BJ (cell line): ENCODE measurements at regions not wholly inside any gene's neighbourhood (a gene's known extent, or its start where the extent isn't known, plus 50 kb on each side); places are given as distances from the start of the nearest gene placed in this dataset.

Experiments used
- CTCF ChIA-PET: fragments of 350-600 bp; formaldehyde crosslinking; extraction: SDS; loops from one replicate; lab custom pipeline; 2021; ENCODE audit warnings: antibody characterized with exemption, inconsistent platforms; lab: Yijun Ruan, JAX
- POLR2A ChIA-PET: fragments of 300-600 bp; sonication (Branson Sonifier 250); formaldehyde crosslinking; extraction: SDS; loops from one replicate; lab custom pipeline; 2021; ENCODE audit warnings: antibody characterized with exemption; lab: Charles Lee
- DNase-seq: peaks from one replicate; pipeline ENCODE4 v3.0.0-alpha.2; 2011; ENCODE audit warnings: low read depth
- H3K27me3 ChIP-seq: 2 replicates; pipeline ENCODE4 v1.6.0; 2011; ENCODE audit warnings: low read length; ENCODE audit not compliant: control insufficient read depth, insufficient read depth
- H3K36me3 ChIP-seq: 2 replicates; pipeline ENCODE4 v1.5.1; 2011; ENCODE audit warnings: low read length; ENCODE audit not compliant: control insufficient read depth, insufficient read depth
- H3K4me3 ChIP-seq: 2 replicates; pipeline ENCODE4 v1.5.1; 2011; ENCODE audit warnings: low read depth, mild to moderate bottlenecking, control low read depth, low read length
- CTCF ChIP-seq: IDR thresholded peaks from 2 replicates; pipeline ENCODE4 v1.5.1; 2011; ENCODE audit warnings: low read depth, mild to moderate bottlenecking, control low read depth, inconsistent platforms, low read length, moderate library complexity; ENCODE audit not compliant: insufficient read depth

GRCh38 chr5:105508519-105508918 lies 1945.9 kb upstream of the NUDT12 start:
- POLR2A ChIA-PET = no interaction called here
- no peak for DNase-seq

DNA sequence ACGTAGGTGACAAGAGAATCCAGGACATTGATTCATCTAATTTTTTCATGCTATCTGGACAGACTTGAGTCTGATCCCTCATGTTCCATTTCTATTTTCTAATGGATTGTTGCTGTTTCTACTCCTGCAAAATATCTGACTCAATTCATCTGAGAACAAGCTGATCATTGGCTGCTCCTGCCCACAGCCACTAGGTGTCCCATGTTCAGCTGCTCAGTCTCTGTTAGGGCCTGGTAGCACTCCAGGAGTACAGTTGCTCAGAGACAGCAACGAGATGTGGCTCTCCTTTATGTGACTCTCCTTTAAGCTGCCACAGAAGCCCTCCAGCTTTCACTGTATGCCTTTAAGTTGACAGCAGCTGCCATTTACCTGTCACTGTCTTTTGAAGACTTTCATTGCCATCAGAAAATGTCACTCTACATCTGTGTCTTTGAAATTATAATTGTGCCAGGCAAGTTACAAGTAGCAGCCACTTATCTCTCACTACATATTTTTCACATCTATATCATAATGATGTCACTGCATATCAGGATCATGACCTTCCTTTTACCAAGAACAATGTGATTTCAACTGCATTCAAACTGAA lies 1944.2 kb upstream of the NUDT12 start:
- ChIA-PET CTCF (no interaction called here), POLR2A (no interaction called here)
- TF ChIP-seq CTCF = no peak
- DNase-seq = no peak
- no peaks in the 10 kb centered on the region for H3K27me3 ChIP-seq
- H3K4me3 ChIP-seq = no peak overlapping the region
- H3K36me3 ChIP-seq = no peaks in the 10 kb centered on the region

More at GRCh38 chr5:105508519-105508918, 1945.9 kb upstream of the NUDT12 start:
- Histone ChIP-seq H3K36me3 (no peaks in the 10 kb centered on the region), H3K27me3 (no peaks in the 10 kb centered on the region), H3K4me3 (no peak overlapping the region)
- no peak for TF ChIP-seq CTCF
- CTCF ChIA-PET = no interaction called here

DNA sequence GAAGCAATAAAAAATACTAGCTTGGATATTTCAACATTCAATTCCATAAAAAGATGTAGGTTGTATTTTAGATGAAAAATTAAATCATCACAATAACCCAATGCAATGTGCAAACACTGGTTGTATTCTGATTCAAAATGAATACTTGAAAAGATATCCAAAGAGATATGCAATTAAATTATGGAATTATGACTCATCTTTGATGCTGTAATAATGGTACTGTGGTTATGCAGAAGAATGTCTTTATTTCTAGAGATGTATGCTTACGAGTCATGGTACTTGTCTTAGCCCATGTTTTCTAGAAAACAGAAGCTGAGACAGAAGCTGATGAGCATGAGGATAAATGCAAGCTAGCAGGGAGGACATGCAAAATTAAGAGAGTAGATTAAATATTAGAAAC lies 1941.4 kb upstream of the NUDT12 start:
- DNase-seq = no peak
- POLR2A ChIA-PET = no interaction called here
- H3K4me3 ChIP-seq = no peak overlapping the region
- CTCF ChIA-PET = no interaction called here
- no peaks in the 10 kb centered on the region for H3K27me3 ChIP-seq
- no peak for TF ChIP-seq CTCF
- H3K36me3 ChIP-seq = no peaks in the 10 kb centered on the region

- no peak overlapping the region for H3K4me3 ChIP-seq
- CTCF ChIA-PET = no interaction called here
- DNase-seq = no peak
- no peaks in the 10 kb centered on the region for H3K27me3 ChIP-seq
- POLR2A ChIA-PET = no interaction called here
- no peak for TF ChIP-seq CTCF
- no peaks in the 10 kb centered on the region for H3K36me3 ChIP-seq
These were observed 1938.7 kb upstream of the NUDT12 start for GRCh38 chr5:105501315-105501714.

DNA sequence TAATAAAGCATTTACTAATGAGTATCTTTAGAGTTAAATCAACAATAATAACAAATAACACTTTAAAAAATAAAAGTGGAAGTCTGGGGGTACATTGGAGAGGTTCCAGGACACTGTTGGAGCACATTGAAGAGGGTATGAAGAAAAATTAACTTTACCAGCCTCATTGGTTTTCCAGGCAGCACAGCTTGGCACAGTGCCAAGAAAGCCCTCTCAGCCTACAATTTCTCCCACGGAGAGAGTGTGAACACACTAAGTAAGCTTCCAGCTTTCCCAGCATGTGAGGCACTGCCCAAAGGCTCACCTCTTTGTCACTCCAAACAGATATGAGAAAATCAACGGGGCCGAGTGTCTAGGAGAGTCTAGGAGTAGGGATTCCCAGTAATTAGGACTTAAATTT lies 1912.8 kb upstream of the NUDT12 start:
- ChIA-PET CTCF (no interaction called here), POLR2A (no interaction called here)
- Histone ChIP-seq H3K36me3 (no peaks in the 10 kb centered on the region), H3K4me3 (no peak overlapping the region), H3K27me3 (no peaks in the 10 kb centered on the region)
- no peak for TF ChIP-seq CTCF
- DNase-seq = no peak
